RKO (cell line): ENCODE measurements at regions not wholly inside any gene's neighbourhood (a gene's known extent, or its start where the extent isn't known, plus 50 kb on each side); places are given as distances from the start of the nearest gene placed in this dataset.

Experiments
- DNase-seq: peaks from one replicate; pipeline ENCODE4 v3.0.0-alpha.2; 2016; ENCODE audit warnings: low spot score

GRCh38 chr15:96524676-96525417, 194.3 kb downstream of the NR2F2 start:
- DNase-seq, result no peak

GRCh38 chr15:96535148-96535547, 204.6 kb downstream of the NR2F2 start:
- no peak for DNase-seq

GRCh38 chr15:96538491-96538890, 208.0 kb downstream of the NR2F2 start:
- no peak for DNase-seq

GRCh38 chr15:96540283-96540682, 209.8 kb downstream of the NR2F2 start:
- no peak for DNase-seq

GRCh38 chr15:96542130-96542770, 211.8 kb downstream of the NR2F2 start:
- peak; percentile 17 for DNase-seq

- DNase-seq, result no peak
Measured at GRCh38 chr15:96544162-96544756, 213.8 kb downstream of the NR2F2 start.

- no peak for DNase-seq
Measured at GRCh38 chr15:96549136-96549535, 218.6 kb downstream of the NR2F2 start.

- no peak for DNase-seq
Measured at GRCh38 chr15:96551196-96551595, 220.7 kb downstream of the NR2F2 start.

GRCh38 chr15:96551722-96552121, 221.2 kb downstream of the NR2F2 start:
- no peak for DNase-seq

- no peak for DNase-seq
Measured at GRCh38 chr15:96553006-96553405, 222.5 kb downstream of the NR2F2 start.

- no peak for DNase-seq
Measured at GRCh38 chr15:96553451-96553850, 223.0 kb downstream of the NR2F2 start.

GRCh38 chr15:96553931-96554330, 223.4 kb downstream of the NR2F2 start:
- peak; percentile 5 for DNase-seq

GRCh38 chr15:96554541-96554940, 224.0 kb downstream of the NR2F2 start:
- no peak for DNase-seq

GRCh38 chr15:96559087-96559486, 228.6 kb downstream of the NR2F2 start:
- DNase-seq, result no peak

- no peak for DNase-seq
Measured at GRCh38 chr15:96559631-96560030, 229.1 kb downstream of the NR2F2 start.

- no peak for DNase-seq
Measured at GRCh38 chr15:96560246-96560895, 229.9 kb downstream of the NR2F2 start.

- DNase-seq, result no peak
Measured at GRCh38 chr15:96561593-96561992, 231.1 kb downstream of the NR2F2 start.

- no peak for DNase-seq
Measured at GRCh38 chr15:96564546-96564945, 234.0 kb downstream of the NR2F2 start.

GRCh38 chr15:96565266-96565665, 234.8 kb downstream of the NR2F2 start:
- no peak for DNase-seq

- DNase-seq, result no peak
Measured at GRCh38 chr15:96574782-96575181, 244.3 kb downstream of the NR2F2 start.

- no peak for DNase-seq
Measured at GRCh38 chr15:96576596-96576995, 246.1 kb downstream of the NR2F2 start.

GRCh38 chr15:96578393-96578792, 247.9 kb downstream of the NR2F2 start:
- no peak for DNase-seq

GRCh38 chr15:96581371-96581770, 250.9 kb downstream of the NR2F2 start:
- no peak for DNase-seq
